Body of pancreas (tissue), 4 donors: ENCODE measurements at regions not wholly inside any gene's neighbourhood (a gene's known extent, or its start where the extent isn't known, plus 50 kb on each side); places are given as distances from the start of the nearest gene placed in this dataset.

ENCODE experiments used
- CTCF ChIP-seq, 7 experiments: fragments of 450-650 bp in 4 of 7; fragments of 200-600 bp in 3 of 7; sonication (generic) in 3 of 7; IDR thresholded peaks; one replicate each; pipeline ENCODE4 v1.5.1; 2016 to 2019; ENCODE audit warnings: antibody characterized with exemption in 7 of 7
- POLR2A ChIP-seq, 3 donors: fragments of 450-650 bp; IDR thresholded peaks; one replicate each; pipeline ENCODE4 v1.6.1; 2016; ENCODE audit warnings: antibody characterized with exemption in 3 of 3, mild to moderate bottlenecking in 2 of 3

GRCh38 chr7:153470004-153470671 lies 582.1 kb upstream of the DPP6 start:
- no peak for TF ChIP-seq CTCF (IDR thresholded peaks at IDR 0.05)
- TF ChIP-seq POLR2A (IDR thresholded peaks at IDR 0.05): no peak
